H9 (cell line): ENCODE measurements at regions not wholly inside any gene's neighbourhood (a gene's known extent, or its start where the extent isn't known, plus 50 kb on each side); places are given as distances from the start of the nearest gene placed in this dataset.

ENCODE experiments used
- DNase-seq: peaks from one replicate; pipeline ENCODE4 v3.0.0-alpha.2; 2017
- H2AFZ ChIP-seq: one replicate; pipeline ENCODE4 v1.6.1; 2013; ENCODE audit warnings: mild to moderate bottlenecking, low read length, control low read depth, moderate library complexity
- H2AK5ac ChIP-seq: 2 replicates; pipeline ENCODE4 v1.6.1; 2013; ENCODE audit warnings: low read length, control low read depth, mixed read lengths; ENCODE audit not compliant: insufficient read length
- H2BK120ac ChIP-seq: one replicate; pipeline ENCODE4 v1.6.1; 2013; ENCODE audit warnings: low read depth, mild to moderate bottlenecking, low read length, control low read depth, inconsistent platforms; ENCODE audit not compliant: poor library complexity, severe bottlenecking
- H2BK12ac ChIP-seq: 2 replicates; pipeline ENCODE4 v1.6.1; 2013; ENCODE audit warnings: low read length, control low read depth, mixed read lengths, low read depth; ENCODE audit not compliant: insufficient read length
- H2BK15ac ChIP-seq: 2 replicates; pipeline ENCODE4 v1.6.1; 2013; ENCODE audit warnings: low read depth, low read length, control low read depth
- H2BK20ac ChIP-seq: one replicate; pipeline ENCODE4 v1.6.1; 2013; ENCODE audit warnings: low read depth, mild to moderate bottlenecking, low read length, control low read depth, inconsistent platforms; ENCODE audit not compliant: poor library complexity, severe bottlenecking
- H2BK5ac ChIP-seq: 2 replicates; pipeline ENCODE4 v1.6.1; 2013; ENCODE audit warnings: low read length, control low read depth, mixed read lengths; ENCODE audit not compliant: insufficient read length
- H3K14ac ChIP-seq: 2 replicates; pipeline ENCODE4 v1.6.1; 2013; ENCODE audit warnings: low read length, control low read depth; ENCODE audit not compliant: insufficient read depth
- H3K18ac ChIP-seq: 2 replicates; pipeline ENCODE4 v1.6.1; 2013; ENCODE audit warnings: low read depth, mild to moderate bottlenecking, mixed read lengths, low read length, control low read depth; ENCODE audit not compliant: insufficient read length
- H3K23ac ChIP-seq: 2 replicates; pipeline ENCODE4 v1.6.1; 2013; ENCODE audit warnings: low read length, control low read depth, mixed read lengths, low read depth; ENCODE audit not compliant: insufficient read length
- H3K23me2 ChIP-seq: 2 replicates; pipeline ENCODE4 v1.6.1; 2013; ENCODE audit warnings: low read depth, mild to moderate bottlenecking, mixed read lengths, low read length, control low read depth; ENCODE audit not compliant: insufficient read length, poor library complexity, severe bottlenecking
- H3K27ac ChIP-seq: 2 replicates; pipeline ENCODE4 v1.5.1; 2013; ENCODE audit warnings: low read length, control low read depth, mixed read lengths, low read depth; ENCODE audit not compliant: insufficient read length
- H3K27me3 ChIP-seq: 2 replicates; pipeline ENCODE4 v1.6.1; 2013; ENCODE audit warnings: low read length, control low read depth, inconsistent platforms; ENCODE audit not compliant: insufficient read depth
- H3K4ac ChIP-seq: 2 replicates; pipeline ENCODE4 v1.6.1; 2013; ENCODE audit warnings: low read depth, mild to moderate bottlenecking, control low read depth, inconsistent platforms, low read length, moderate library complexity
- H3K4me1 ChIP-seq: 2 replicates; pipeline ENCODE4 v1.6.1; 2013; ENCODE audit warnings: low read length, control low read depth, inconsistent platforms; ENCODE audit not compliant: insufficient read depth
- H3K4me2 ChIP-seq: 2 replicates; pipeline ENCODE4 v1.6.1; 2013; ENCODE audit warnings: low read length, control low read depth, mixed read lengths; ENCODE audit not compliant: insufficient read length, insufficient read depth
- H3K56ac ChIP-seq: 2 replicates; pipeline ENCODE4 v1.6.1; 2013; ENCODE audit warnings: low read depth, mild to moderate bottlenecking, mixed read lengths, low read length, control low read depth; ENCODE audit not compliant: insufficient read length
- H3K79me1 ChIP-seq: 2 replicates; pipeline ENCODE4 v1.6.1; 2013; ENCODE audit warnings: low read depth, mild to moderate bottlenecking, moderate library complexity, low read length, control low read depth, inconsistent platforms; ENCODE audit not compliant: insufficient read depth, poor library complexity, severe bottlenecking
- H3K79me2 ChIP-seq: 2 replicates; pipeline ENCODE4 v1.6.1; 2013; ENCODE audit warnings: low read length, control low read depth, inconsistent platforms; ENCODE audit not compliant: insufficient read depth
- H3K9ac ChIP-seq: 2 replicates; pipeline ENCODE4 v1.6.1; 2013; ENCODE audit warnings: low read length, control low read depth, mixed read lengths; ENCODE audit not compliant: insufficient read length; ENCODE audit errors: extremely low read depth
- H3K9me3 ChIP-seq: one replicate; pipeline ENCODE4 v1.6.1; 2013; ENCODE audit warnings: low read depth, low read length, inconsistent platforms; ENCODE audit not compliant: control insufficient read depth
- H3T11ph ChIP-seq: one replicate; pipeline ENCODE4 v1.6.1; 2013; ENCODE audit warnings: mild to moderate bottlenecking, low read length, control low read depth, inconsistent platforms
- H4K20me1 ChIP-seq: one replicate; pipeline ENCODE4 v1.6.1; 2013; ENCODE audit not compliant: control insufficient read depth, insufficient read length, insufficient read depth
- H4K5ac ChIP-seq: 2 replicates; pipeline ENCODE4 v1.6.1; 2013; ENCODE audit warnings: low read depth, mild to moderate bottlenecking, mixed read lengths, low read length, control low read depth; ENCODE audit not compliant: insufficient read length
- H4K8ac ChIP-seq: replicated peaks from 2 replicates; pipeline ENCODE4 v1.6.1; 2013; ENCODE audit warnings: low read length, control low read depth, mixed read lengths, low read depth; ENCODE audit not compliant: insufficient read length
- H4K91ac ChIP-seq: 2 replicates; pipeline ENCODE4 v1.6.1; 2013; ENCODE audit warnings: low read depth, mild to moderate bottlenecking, moderate library complexity, mixed read lengths, low read length, control low read depth; ENCODE audit not compliant: insufficient read length
- H3K27ac Mint-ChIP-seq, 3 experiments: 2 replicates in 2 of 3; 3 replicates in 1 of 3; pipeline ENCODE4 v1.8.0; 2020 to 2021; ENCODE audit warnings: mixed read lengths in 3 of 3, mild to moderate bottlenecking in 1 of 3, moderate library complexity in 1 of 3
- H3K27me3 Mint-ChIP-seq: 2 replicates; pipeline ENCODE4 v1.8.0; 2021; ENCODE audit warnings: low read depth, mild to moderate bottlenecking, moderate library complexity, mixed read lengths
- H3K36me3 Mint-ChIP-seq, 3 experiments: 2 replicates in 2 of 3; 3 replicates in 1 of 3; pipeline ENCODE4 v1.8.0; 2020 to 2021; ENCODE audit warnings: low read depth in 3 of 3, mixed read lengths in 3 of 3; ENCODE audit not compliant: insufficient read depth in 1 of 3
- H3K4me1 Mint-ChIP-seq, 2 experiments: 2 replicates each; pipeline ENCODE4 v1.8.0; 2020; ENCODE audit warnings: mixed read lengths in 2 of 2
- H3K4me3 Mint-ChIP-seq, 2 experiments: 2 replicates in 1 of 2; 3 replicates in 1 of 2; pipeline ENCODE4 v1.8.0; 2020 to 2021; ENCODE audit warnings: mild to moderate bottlenecking in 2 of 2, mixed read lengths in 2 of 2, moderate library complexity in 1 of 2
- H3K9me3 Mint-ChIP-seq, 2 experiments: 2 replicates in 1 of 2; 3 replicates in 1 of 2; pipeline ENCODE4 v1.8.0; 2020; ENCODE audit warnings: mild to moderate bottlenecking in 2 of 2, mixed read lengths in 2 of 2, moderate library complexity in 1 of 2
- WGBS: extraction: QIAGEN DNeasy Blood & Tissue Kit; methylation state at CpG from one replicate; pipeline ENCODE4 v1.1.7; 2013; ENCODE audit warnings: missing lambda C conversion rate, low lambda C conversion rate, mixed read lengths; ENCODE audit not compliant: insufficient read length; ENCODE audit errors: extremely low coverage; 5-methylcytosine and 5-hydroxymethylcytosine counted together
- TF ChIP-seq, protein P1 (sequence below): fragments of 200-600 bp; sonication (generic); conservative IDR thresholded peaks from 3 replicates; pipeline ENCODE4 v1.8.0; 2021; ENCODE audit warnings: antibody characterized with exemption, mild to moderate bottlenecking

DNA sequence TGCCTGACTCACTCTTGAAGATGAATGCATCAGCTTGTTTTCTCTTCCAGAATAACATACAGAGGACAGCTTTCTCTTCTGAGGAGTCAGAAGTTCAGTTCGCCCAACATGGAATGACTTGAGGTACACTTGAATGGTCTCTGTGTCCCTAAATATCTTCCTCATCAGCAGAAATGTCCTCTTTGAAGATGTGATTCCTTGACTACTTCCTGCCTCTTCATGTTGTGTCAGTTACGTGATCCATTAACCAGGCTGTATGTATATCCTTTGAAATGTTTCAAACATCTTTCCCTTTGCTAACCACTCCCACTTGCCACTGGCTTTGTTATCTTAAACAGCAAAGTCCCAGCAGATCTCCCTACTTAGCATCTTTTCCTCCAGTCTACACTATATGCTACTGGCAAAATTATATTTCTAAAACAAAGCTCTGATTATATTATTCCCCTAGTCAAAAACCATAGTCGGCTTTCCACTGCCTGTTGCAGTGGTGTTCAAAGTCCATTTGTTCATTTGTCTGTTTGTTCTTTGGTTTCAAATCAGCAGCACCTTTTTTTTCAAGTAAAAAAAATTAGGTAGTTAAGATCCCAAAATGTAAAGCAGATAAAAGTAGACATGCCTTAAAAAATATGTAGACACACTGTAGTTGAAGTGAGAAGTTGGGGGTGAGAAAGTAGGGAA, 82.1 kb upstream of the PAK3 start:
- no peak overlapping the region for H3K27ac ChIP-seq
- TF ChIP-seq, protein P1, sequence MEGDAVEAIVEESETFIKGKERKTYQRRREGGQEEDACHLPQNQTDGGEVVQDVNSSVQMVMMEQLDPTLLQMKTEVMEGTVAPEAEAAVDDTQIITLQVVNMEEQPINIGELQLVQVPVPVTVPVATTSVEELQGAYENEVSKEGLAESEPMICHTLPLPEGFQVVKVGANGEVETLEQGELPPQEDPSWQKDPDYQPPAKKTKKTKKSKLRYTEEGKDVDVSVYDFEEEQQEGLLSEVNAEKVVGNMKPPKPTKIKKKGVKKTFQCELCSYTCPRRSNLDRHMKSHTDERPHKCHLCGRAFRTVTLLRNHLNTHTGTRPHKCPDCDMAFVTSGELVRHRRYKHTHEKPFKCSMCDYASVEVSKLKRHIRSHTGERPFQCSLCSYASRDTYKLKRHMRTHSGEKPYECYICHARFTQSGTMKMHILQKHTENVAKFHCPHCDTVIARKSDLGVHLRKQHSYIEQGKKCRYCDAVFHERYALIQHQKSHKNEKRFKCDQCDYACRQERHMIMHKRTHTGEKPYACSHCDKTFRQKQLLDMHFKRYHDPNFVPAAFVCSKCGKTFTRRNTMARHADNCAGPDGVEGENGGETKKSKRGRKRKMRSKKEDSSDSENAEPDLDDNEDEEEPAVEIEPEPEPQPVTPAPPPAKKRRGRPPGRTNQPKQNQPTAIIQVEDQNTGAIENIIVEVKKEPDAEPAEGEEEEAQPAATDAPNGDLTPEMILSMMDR, result no peak
- H3K79me1 ChIP-seq, result no peaks in the 10 kb centered on the region
- H2BK20ac ChIP-seq, result no peak overlapping the region
- no peak overlapping the region for H2AFZ ChIP-seq
- Mint-ChIP-seq H3K27ac (no peak overlapping the region), H3K4me1 (peaks cover 14 to 19% of the 10 kb centered on the region in 2 experiments), H3K27me3 (peaks cover 2% of the 10 kb centered on the region), H3K36me3 (peaks cover 0 to 3% (median 0%) of the 10 kb centered on the region in 3 experiments; a peak in 2 of 7 replicates), H3K9me3 (no peaks in the 10 kb centered on the region), H3K4me3 (no peak overlapping the region)
- H2BK5ac ChIP-seq, result no peak overlapping the region
- H3K4me2 ChIP-seq, result no peak overlapping the region
- H4K5ac ChIP-seq, result no peak overlapping the region
- no peak overlapping the region for H2BK15ac ChIP-seq
- no peak overlapping the region for H3T11ph ChIP-seq
- no CpG with 5 or more reads among the region's 3 CpGs for WGBS
- no peak overlapping the region for H3K56ac ChIP-seq
- no peaks in the 10 kb centered on the region for H3K79me2 ChIP-seq
- DNase-seq, result no peak
- no peaks in the 10 kb centered on the region for H3K23me2 ChIP-seq
- no peak overlapping the region for H2BK120ac ChIP-seq
- H3K14ac ChIP-seq, result no peak overlapping the region
- no peaks in the 10 kb centered on the region for H3K27me3 ChIP-seq
- H4K91ac ChIP-seq, result no peak overlapping the region
- H2AK5ac ChIP-seq, result no peak overlapping the region
- no peak overlapping the region for H2BK12ac ChIP-seq
- no peaks in the 10 kb centered on the region; the same call in 1 of the 2 replicates for H3K4me1 ChIP-seq
- no peak overlapping the region for H3K9ac ChIP-seq
- H3K23ac ChIP-seq, result no peak overlapping the region
- H4K8ac ChIP-seq, result no peak overlapping the region
- no peak overlapping the region for H3K4ac ChIP-seq
- H3K18ac ChIP-seq, result no peak overlapping the region
- no peaks in the 10 kb centered on the region for H4K20me1 ChIP-seq
- H3K9me3 ChIP-seq, result no peaks in the 10 kb centered on the region
